Neural crest cell (in vitro differentiated cells): ENCODE measurements at regions not wholly inside any gene's neighbourhood (a gene's known extent, or its start where the extent isn't known, plus 50 kb on each side); places are given as distances from the start of the nearest gene placed in this dataset.
A peak's percentile ranks its signal among the peaks of the same experiment; 100 is the strongest.
"Not testable (repeated sequence)": the region's sequence is repeated elsewhere in the genome, so short reads cannot be mapped to it uniquely, and the experiment has no call there.

ENCODE experiments used
- DNase-seq: peaks from one replicate; pipeline ENCODE4 v3.0.0; 2021; ENCODE audit warnings: low read depth, mixed read lengths, low spot score
- H3K27ac Mint-ChIP-seq: one replicate; pipeline ENCODE4 v1.8.0; 2021; ENCODE audit warnings: mild to moderate bottlenecking, mixed read lengths; ENCODE audit not compliant: unreplicated experiment
- H3K27me3 Mint-ChIP-seq: 2 replicates; pipeline ENCODE4 v1.8.0; 2021; ENCODE audit warnings: low read depth, mild to moderate bottlenecking, mixed read lengths
- H3K36me3 Mint-ChIP-seq: 2 replicates; pipeline ENCODE4 v1.8.0; 2021; ENCODE audit warnings: low read depth, mild to moderate bottlenecking, mixed read lengths
- H3K4me1 Mint-ChIP-seq: 2 replicates; pipeline ENCODE4 v1.8.0; 2021; ENCODE audit warnings: mixed read lengths
- H3K4me3 Mint-ChIP-seq: one replicate; pipeline ENCODE4 v1.8.0; 2021; ENCODE audit warnings: mild to moderate bottlenecking, mixed read lengths
- H3K9me3 Mint-ChIP-seq: 2 replicates; pipeline ENCODE4 v1.8.0; 2021; ENCODE audit warnings: mixed read lengths
- CTCF ChIP-seq: fragments of 200-600 bp; sonication (generic); conservative IDR thresholded peaks from 2 replicates; pipeline ENCODE4 v1.5.0; 2021; ENCODE audit warnings: antibody characterized with exemption, mild to moderate bottlenecking

GRCh38 chr6:21781128-21781527 lies 187.6 kb downstream of the SOX4 start:
- H3K27me3 Mint-ChIP-seq: no peaks in the 10 kb centered on the region
- no peak for TF ChIP-seq CTCF
- H3K9me3 Mint-ChIP-seq: no peaks in the 10 kb centered on the region
- peaks cover 28% of the 10 kb centered on the region for H3K4me1 Mint-ChIP-seq
- peak overlapping the region; percentile 44 for H3K27ac Mint-ChIP-seq
- H3K4me3 Mint-ChIP-seq: no peak overlapping the region
- peaks cover 5% of the 10 kb centered on the region for H3K36me3 Mint-ChIP-seq
- DNase-seq: no peak

- no peak for TF ChIP-seq CTCF
- Mint-ChIP-seq H3K27ac (peak overlapping the region; percentile 7), H3K4me1 (peaks cover 16% of the 10 kb centered on the region), H3K27me3 (no peaks in the 10 kb centered on the region), H3K9me3 (no peaks in the 10 kb centered on the region), H3K36me3 (peaks cover 9% of the 10 kb centered on the region), H3K4me3 (no peak overlapping the region)
- no peak for DNase-seq
These were observed 191.6 kb downstream of the SOX4 start for GRCh38 chr6:21785164-21785563.

GRCh38 chr6:21791056-21791455 lies 197.5 kb downstream of the SOX4 start:
- DNase-seq: no peak
- no peak for TF ChIP-seq CTCF
- no peaks in the 10 kb centered on the region for H3K27me3 Mint-ChIP-seq
- no peak overlapping the region for H3K4me3 Mint-ChIP-seq
- H3K36me3 Mint-ChIP-seq: peaks cover 10% of the 10 kb centered on the region
- peaks cover 3% of the 10 kb centered on the region for H3K4me1 Mint-ChIP-seq
- no peaks in the 10 kb centered on the region for H3K9me3 Mint-ChIP-seq
- no peak overlapping the region for H3K27ac Mint-ChIP-seq

- Mint-ChIP-seq H3K4me3 (no peak overlapping the region), H3K36me3 (peaks cover 11% of the 10 kb centered on the region), H3K27ac (no peak overlapping the region), H3K9me3 (no peaks in the 10 kb centered on the region), H3K27me3 (no peaks in the 10 kb centered on the region), H3K4me1 (peaks cover 3% of the 10 kb centered on the region)
- TF ChIP-seq CTCF: no peak
- DNase-seq: no peak
These were observed 198.0 kb downstream of the SOX4 start for GRCh38 chr6:21791581-21791980.

- no peak for TF ChIP-seq CTCF
- H3K27ac Mint-ChIP-seq: no peak overlapping the region
- peaks cover 11% of the 10 kb centered on the region for H3K36me3 Mint-ChIP-seq
- H3K4me3 Mint-ChIP-seq: no peak overlapping the region
- DNase-seq: no peak
- H3K4me1 Mint-ChIP-seq: peaks cover 3% of the 10 kb centered on the region
- H3K9me3 Mint-ChIP-seq: no peaks in the 10 kb centered on the region
- H3K27me3 Mint-ChIP-seq: no peaks in the 10 kb centered on the region
These were observed 198.6 kb downstream of the SOX4 start for GRCh38 chr6:21792177-21792576.

GRCh38 chr6:21796979-21797378 lies 203.4 kb downstream of the SOX4 start:
- Mint-ChIP-seq H3K36me3 (peaks cover 10% of the 10 kb centered on the region), H3K4me1 (peaks cover 13% of the 10 kb centered on the region)
- H3K27ac Mint-ChIP-seq, DNase-seq, H3K4me3 Mint-ChIP-seq, H3K27me3 Mint-ChIP-seq, H3K9me3 Mint-ChIP-seq: not testable (repeated sequence)
